H9 (cell line): ENCODE measurements at regions not wholly inside any gene's neighbourhood (a gene's known extent, or its start where the extent isn't known, plus 50 kb on each side); places are given as distances from the start of the nearest gene placed in this dataset.

ENCODE experiments used
- DNase-seq: peaks from one replicate; pipeline ENCODE4 v3.0.0-alpha.2; 2017
- H2AFZ ChIP-seq: one replicate; pipeline ENCODE4 v1.6.1; 2013; ENCODE audit warnings: mild to moderate bottlenecking, low read length, control low read depth, moderate library complexity
- H2AK5ac ChIP-seq: 2 replicates; pipeline ENCODE4 v1.6.1; 2013; ENCODE audit warnings: low read length, control low read depth, mixed read lengths; ENCODE audit not compliant: insufficient read length
- H2BK120ac ChIP-seq: one replicate; pipeline ENCODE4 v1.6.1; 2013; ENCODE audit warnings: low read depth, mild to moderate bottlenecking, low read length, control low read depth, inconsistent platforms; ENCODE audit not compliant: poor library complexity, severe bottlenecking
- H2BK12ac ChIP-seq: 2 replicates; pipeline ENCODE4 v1.6.1; 2013; ENCODE audit warnings: low read length, control low read depth, mixed read lengths, low read depth; ENCODE audit not compliant: insufficient read length
- H2BK15ac ChIP-seq: 2 replicates; pipeline ENCODE4 v1.6.1; 2013; ENCODE audit warnings: low read depth, low read length, control low read depth
- H2BK20ac ChIP-seq: one replicate; pipeline ENCODE4 v1.6.1; 2013; ENCODE audit warnings: low read depth, mild to moderate bottlenecking, low read length, control low read depth, inconsistent platforms; ENCODE audit not compliant: poor library complexity, severe bottlenecking
- H2BK5ac ChIP-seq: 2 replicates; pipeline ENCODE4 v1.6.1; 2013; ENCODE audit warnings: low read length, control low read depth, mixed read lengths; ENCODE audit not compliant: insufficient read length
- H3K14ac ChIP-seq: 2 replicates; pipeline ENCODE4 v1.6.1; 2013; ENCODE audit warnings: low read length, control low read depth; ENCODE audit not compliant: insufficient read depth
- H3K18ac ChIP-seq: 2 replicates; pipeline ENCODE4 v1.6.1; 2013; ENCODE audit warnings: low read depth, mild to moderate bottlenecking, mixed read lengths, low read length, control low read depth; ENCODE audit not compliant: insufficient read length
- H3K23ac ChIP-seq: 2 replicates; pipeline ENCODE4 v1.6.1; 2013; ENCODE audit warnings: low read length, control low read depth, mixed read lengths, low read depth; ENCODE audit not compliant: insufficient read length
- H3K23me2 ChIP-seq: 2 replicates; pipeline ENCODE4 v1.6.1; 2013; ENCODE audit warnings: low read depth, mild to moderate bottlenecking, mixed read lengths, low read length, control low read depth; ENCODE audit not compliant: insufficient read length, poor library complexity, severe bottlenecking
- H3K27ac ChIP-seq: 2 replicates; pipeline ENCODE4 v1.5.1; 2013; ENCODE audit warnings: low read length, control low read depth, mixed read lengths, low read depth; ENCODE audit not compliant: insufficient read length
- H3K27me3 ChIP-seq: 2 replicates; pipeline ENCODE4 v1.6.1; 2013; ENCODE audit warnings: low read length, control low read depth, inconsistent platforms; ENCODE audit not compliant: insufficient read depth
- H3K4ac ChIP-seq: 2 replicates; pipeline ENCODE4 v1.6.1; 2013; ENCODE audit warnings: low read depth, mild to moderate bottlenecking, control low read depth, inconsistent platforms, low read length, moderate library complexity
- H3K4me1 ChIP-seq: 2 replicates; pipeline ENCODE4 v1.6.1; 2013; ENCODE audit warnings: low read length, control low read depth, inconsistent platforms; ENCODE audit not compliant: insufficient read depth
- H3K4me2 ChIP-seq: 2 replicates; pipeline ENCODE4 v1.6.1; 2013; ENCODE audit warnings: low read length, control low read depth, mixed read lengths; ENCODE audit not compliant: insufficient read length, insufficient read depth
- H3K56ac ChIP-seq: 2 replicates; pipeline ENCODE4 v1.6.1; 2013; ENCODE audit warnings: low read depth, mild to moderate bottlenecking, mixed read lengths, low read length, control low read depth; ENCODE audit not compliant: insufficient read length
- H3K79me1 ChIP-seq: 2 replicates; pipeline ENCODE4 v1.6.1; 2013; ENCODE audit warnings: low read depth, mild to moderate bottlenecking, moderate library complexity, low read length, control low read depth, inconsistent platforms; ENCODE audit not compliant: insufficient read depth, poor library complexity, severe bottlenecking
- H3K79me2 ChIP-seq: 2 replicates; pipeline ENCODE4 v1.6.1; 2013; ENCODE audit warnings: low read length, control low read depth, inconsistent platforms; ENCODE audit not compliant: insufficient read depth
- H3K9ac ChIP-seq: 2 replicates; pipeline ENCODE4 v1.6.1; 2013; ENCODE audit warnings: low read length, control low read depth, mixed read lengths; ENCODE audit not compliant: insufficient read length; ENCODE audit errors: extremely low read depth
- H3K9me3 ChIP-seq: one replicate; pipeline ENCODE4 v1.6.1; 2013; ENCODE audit warnings: low read depth, low read length, inconsistent platforms; ENCODE audit not compliant: control insufficient read depth
- H3T11ph ChIP-seq: one replicate; pipeline ENCODE4 v1.6.1; 2013; ENCODE audit warnings: mild to moderate bottlenecking, low read length, control low read depth, inconsistent platforms
- H4K20me1 ChIP-seq: one replicate; pipeline ENCODE4 v1.6.1; 2013; ENCODE audit not compliant: control insufficient read depth, insufficient read length, insufficient read depth
- H4K5ac ChIP-seq: 2 replicates; pipeline ENCODE4 v1.6.1; 2013; ENCODE audit warnings: low read depth, mild to moderate bottlenecking, mixed read lengths, low read length, control low read depth; ENCODE audit not compliant: insufficient read length
- H4K8ac ChIP-seq: replicated peaks from 2 replicates; pipeline ENCODE4 v1.6.1; 2013; ENCODE audit warnings: low read length, control low read depth, mixed read lengths, low read depth; ENCODE audit not compliant: insufficient read length
- H4K91ac ChIP-seq: 2 replicates; pipeline ENCODE4 v1.6.1; 2013; ENCODE audit warnings: low read depth, mild to moderate bottlenecking, moderate library complexity, mixed read lengths, low read length, control low read depth; ENCODE audit not compliant: insufficient read length
- H3K27ac Mint-ChIP-seq, 3 experiments: 2 replicates in 2 of 3; 3 replicates in 1 of 3; pipeline ENCODE4 v1.8.0; 2020 to 2021; ENCODE audit warnings: mixed read lengths in 3 of 3, mild to moderate bottlenecking in 1 of 3, moderate library complexity in 1 of 3
- H3K27me3 Mint-ChIP-seq: 2 replicates; pipeline ENCODE4 v1.8.0; 2021; ENCODE audit warnings: low read depth, mild to moderate bottlenecking, moderate library complexity, mixed read lengths
- H3K36me3 Mint-ChIP-seq, 3 experiments: 2 replicates in 2 of 3; 3 replicates in 1 of 3; pipeline ENCODE4 v1.8.0; 2020 to 2021; ENCODE audit warnings: low read depth in 3 of 3, mixed read lengths in 3 of 3; ENCODE audit not compliant: insufficient read depth in 1 of 3
- H3K4me1 Mint-ChIP-seq, 2 experiments: 2 replicates each; pipeline ENCODE4 v1.8.0; 2020; ENCODE audit warnings: mixed read lengths in 2 of 2
- H3K4me3 Mint-ChIP-seq, 2 experiments: 2 replicates in 1 of 2; 3 replicates in 1 of 2; pipeline ENCODE4 v1.8.0; 2020 to 2021; ENCODE audit warnings: mild to moderate bottlenecking in 2 of 2, mixed read lengths in 2 of 2, moderate library complexity in 1 of 2
- H3K9me3 Mint-ChIP-seq, 2 experiments: 2 replicates in 1 of 2; 3 replicates in 1 of 2; pipeline ENCODE4 v1.8.0; 2020; ENCODE audit warnings: mild to moderate bottlenecking in 2 of 2, mixed read lengths in 2 of 2, moderate library complexity in 1 of 2
- WGBS: extraction: QIAGEN DNeasy Blood & Tissue Kit; methylation state at CpG from one replicate; pipeline ENCODE4 v1.1.7; 2013; ENCODE audit warnings: missing lambda C conversion rate, low lambda C conversion rate, mixed read lengths; ENCODE audit not compliant: insufficient read length; ENCODE audit errors: extremely low coverage; 5-methylcytosine and 5-hydroxymethylcytosine counted together
- TF ChIP-seq, protein P1 (sequence below): fragments of 200-600 bp; sonication (generic); conservative IDR thresholded peaks from 3 replicates; pipeline ENCODE4 v1.8.0; 2021; ENCODE audit warnings: antibody characterized with exemption, mild to moderate bottlenecking

DNA sequence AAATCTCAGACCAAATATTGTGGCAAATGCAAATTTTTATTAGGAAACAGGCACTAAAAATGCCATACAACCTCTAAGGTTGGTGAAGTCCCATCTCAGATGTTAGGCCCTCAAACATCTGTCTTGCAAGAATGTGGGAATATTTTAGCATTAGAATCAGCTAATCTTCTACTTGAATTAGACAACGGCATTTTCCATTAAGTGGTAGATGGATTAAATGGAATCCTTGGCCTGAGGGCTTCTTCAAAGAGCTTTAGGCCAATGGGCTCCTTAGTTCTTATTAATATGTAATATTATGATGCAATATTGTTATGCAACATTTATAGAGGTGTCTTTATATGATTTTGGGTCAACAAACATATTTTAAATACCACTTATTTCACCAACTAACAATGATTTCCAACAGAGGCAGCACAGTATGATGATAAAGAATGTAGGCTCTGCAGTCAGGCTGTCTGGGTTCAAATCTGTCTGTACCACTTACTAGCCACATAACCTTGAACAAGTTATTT, 122.9 kb upstream of the PLEKHA5 start:
- Mint-ChIP-seq H3K27ac (peak overlapping the region in 2 of 3 experiments; percentile 62 to 90; a peak in 2 of 7 replicates), H3K27me3 (no peaks in the 10 kb centered on the region), H3K36me3 (no peaks in the 10 kb centered on the region), H3K4me3 (no peak overlapping the region), H3K9me3 (no peaks in the 10 kb centered on the region), H3K4me1 (peaks cover 18 to 42% of the 10 kb centered on the region in 2 experiments)
- H3K23ac ChIP-seq = no peak overlapping the region
- no peak overlapping the region for H4K91ac ChIP-seq
- no peak overlapping the region for H2BK120ac ChIP-seq
- no peaks in the 10 kb centered on the region for H3K9me3 ChIP-seq
- H2AFZ ChIP-seq = no peak overlapping the region
- TF ChIP-seq, protein P1, sequence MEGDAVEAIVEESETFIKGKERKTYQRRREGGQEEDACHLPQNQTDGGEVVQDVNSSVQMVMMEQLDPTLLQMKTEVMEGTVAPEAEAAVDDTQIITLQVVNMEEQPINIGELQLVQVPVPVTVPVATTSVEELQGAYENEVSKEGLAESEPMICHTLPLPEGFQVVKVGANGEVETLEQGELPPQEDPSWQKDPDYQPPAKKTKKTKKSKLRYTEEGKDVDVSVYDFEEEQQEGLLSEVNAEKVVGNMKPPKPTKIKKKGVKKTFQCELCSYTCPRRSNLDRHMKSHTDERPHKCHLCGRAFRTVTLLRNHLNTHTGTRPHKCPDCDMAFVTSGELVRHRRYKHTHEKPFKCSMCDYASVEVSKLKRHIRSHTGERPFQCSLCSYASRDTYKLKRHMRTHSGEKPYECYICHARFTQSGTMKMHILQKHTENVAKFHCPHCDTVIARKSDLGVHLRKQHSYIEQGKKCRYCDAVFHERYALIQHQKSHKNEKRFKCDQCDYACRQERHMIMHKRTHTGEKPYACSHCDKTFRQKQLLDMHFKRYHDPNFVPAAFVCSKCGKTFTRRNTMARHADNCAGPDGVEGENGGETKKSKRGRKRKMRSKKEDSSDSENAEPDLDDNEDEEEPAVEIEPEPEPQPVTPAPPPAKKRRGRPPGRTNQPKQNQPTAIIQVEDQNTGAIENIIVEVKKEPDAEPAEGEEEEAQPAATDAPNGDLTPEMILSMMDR = no peak
- H3K14ac ChIP-seq = no peak overlapping the region
- no peak overlapping the region for H2BK12ac ChIP-seq
- no CpG with 5 or more reads among the region's 1 CpG for WGBS
- no peak overlapping the region for H3K4ac ChIP-seq
- no peak overlapping the region for H2BK20ac ChIP-seq
- H3K79me1 ChIP-seq = no peaks in the 10 kb centered on the region
- H3T11ph ChIP-seq = no peak overlapping the region
- no peak overlapping the region for H3K9ac ChIP-seq
- no peaks in the 10 kb centered on the region for H4K20me1 ChIP-seq
- no peak overlapping the region for H3K4me2 ChIP-seq
- H2BK15ac ChIP-seq = no peak overlapping the region
- no peak overlapping the region for H3K18ac ChIP-seq
- H4K8ac ChIP-seq = no peak overlapping the region
- no peaks in the 10 kb centered on the region for H3K23me2 ChIP-seq
- DNase-seq = no peak
- H2AK5ac ChIP-seq = no peak overlapping the region
- H3K56ac ChIP-seq = no peak overlapping the region
- no peaks in the 10 kb centered on the region for H3K27me3 ChIP-seq
- no peak overlapping the region for H3K27ac ChIP-seq
- no peaks in the 10 kb centered on the region for H3K79me2 ChIP-seq
- H3K4me1 ChIP-seq = peaks cover 11% of the 10 kb centered on the region; the same call in 1 of the 2 replicates
- H2BK5ac ChIP-seq = no peak overlapping the region
- no peak overlapping the region for H4K5ac ChIP-seq
